ENCODE measurements at regions not wholly inside any gene's neighbourhood (a gene's known extent, or its start where the extent isn't known, plus 50 kb on each side); places are given as distances from the start of the nearest gene placed in this dataset.

DNA sequence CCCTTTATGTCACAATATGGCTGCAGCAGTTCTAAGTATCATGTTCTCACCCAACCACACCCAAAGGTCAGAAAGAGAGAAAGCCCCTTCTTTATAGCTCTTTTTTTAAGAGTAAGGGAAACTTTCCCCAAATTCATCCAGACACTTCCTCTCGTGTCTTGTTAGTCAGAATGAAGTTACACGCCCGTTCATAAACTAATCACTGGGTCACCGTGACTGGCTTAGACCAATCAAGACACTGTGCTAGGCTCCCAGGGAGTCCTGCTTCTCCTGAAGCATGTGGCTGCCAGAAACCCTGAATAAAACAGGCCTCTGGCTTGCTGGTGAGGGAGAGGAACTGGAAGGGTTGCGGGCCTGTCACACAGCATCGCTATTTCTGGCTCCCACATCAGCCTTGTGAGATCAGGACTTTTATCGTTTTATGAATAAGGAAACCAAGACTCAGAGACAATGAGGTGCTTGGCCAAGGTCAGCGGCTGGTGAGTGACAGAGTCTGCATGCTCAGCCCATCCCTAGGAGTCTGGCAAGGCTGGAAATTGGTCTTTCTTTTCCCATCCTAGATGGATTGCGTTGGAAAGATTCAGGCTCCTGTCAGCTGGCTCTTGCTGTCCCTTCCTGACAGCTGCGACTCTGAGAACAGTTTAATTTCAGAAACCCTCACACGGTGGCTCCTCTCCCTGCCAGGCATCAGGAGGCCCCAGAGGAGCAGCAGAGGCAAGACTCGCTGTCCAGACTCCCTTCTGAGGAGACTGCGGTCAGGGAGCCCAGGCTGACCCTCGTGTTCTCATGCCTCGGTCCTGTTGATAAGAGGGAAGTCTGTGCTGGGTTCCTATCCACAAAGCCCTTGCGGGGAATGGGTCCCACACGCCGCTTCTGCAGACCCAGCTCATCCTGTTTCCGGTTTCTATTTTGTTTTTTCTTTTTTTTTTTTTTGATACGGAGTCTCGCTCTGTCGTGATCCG is 104.5 kb upstream of the TAF1B start:
- peak; percentile 12 for DNase-seq (ENCODE audit: low read depth)

DNA sequence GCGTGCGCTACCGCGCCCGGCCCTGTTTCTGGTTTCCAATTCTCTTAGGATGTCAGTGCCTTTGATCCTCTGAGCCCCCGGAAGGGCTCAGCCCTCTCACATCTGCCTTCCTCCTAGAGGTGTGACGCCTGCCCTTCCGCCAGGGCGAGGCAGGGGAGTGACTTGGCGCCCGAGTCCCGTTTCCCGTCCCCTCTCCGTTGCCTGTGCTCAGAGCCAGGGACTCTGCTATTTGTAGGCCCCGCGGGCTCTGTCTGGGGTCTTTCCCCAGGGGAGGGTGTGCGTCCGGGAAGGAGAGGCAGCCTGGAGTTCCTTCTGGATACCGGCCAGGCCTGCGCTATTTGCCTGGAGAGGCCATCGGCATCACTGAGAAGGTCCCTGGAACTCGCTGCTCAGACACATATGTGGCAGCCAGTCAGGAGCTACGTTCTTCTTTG is 103.7 kb upstream of the TAF1B start:
- DNase-seq (ENCODE audit: low read depth), result no peak

DNA sequence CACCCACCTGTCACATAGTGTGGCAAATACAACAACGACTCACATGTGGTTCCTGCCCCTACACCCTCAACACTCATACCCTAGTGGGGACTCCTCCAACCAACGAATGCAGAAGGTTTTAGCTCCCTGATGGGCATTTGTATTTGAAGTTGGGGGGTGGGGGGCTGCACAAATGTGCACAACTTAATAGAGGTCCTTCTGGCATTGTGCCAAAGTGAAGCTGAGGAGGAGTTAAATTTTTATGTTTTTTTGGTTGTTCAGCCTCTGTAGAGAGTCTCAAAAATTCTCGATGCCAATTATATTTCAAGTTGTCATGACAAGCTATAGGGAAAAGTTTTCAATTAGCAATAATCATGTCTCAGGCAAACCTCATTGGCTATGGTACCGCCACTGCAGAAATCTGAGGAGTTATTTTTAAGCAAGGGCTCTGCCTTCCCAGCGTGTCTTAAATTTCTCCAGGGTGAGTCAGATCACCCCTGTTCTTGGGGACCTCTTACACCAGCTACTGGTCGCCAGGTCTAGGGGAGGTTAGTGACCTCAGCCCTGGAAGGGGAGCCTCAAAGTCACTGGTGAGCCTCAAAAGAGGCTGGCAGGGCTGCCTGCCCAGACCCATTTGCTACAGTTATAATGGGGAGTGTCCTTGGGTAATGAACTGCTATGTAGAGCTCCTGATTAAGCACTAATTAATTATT is 102.7 kb upstream of the TAF1B start:
- DNase-seq (ENCODE audit: low read depth), result peak; percentile 16

DNA sequence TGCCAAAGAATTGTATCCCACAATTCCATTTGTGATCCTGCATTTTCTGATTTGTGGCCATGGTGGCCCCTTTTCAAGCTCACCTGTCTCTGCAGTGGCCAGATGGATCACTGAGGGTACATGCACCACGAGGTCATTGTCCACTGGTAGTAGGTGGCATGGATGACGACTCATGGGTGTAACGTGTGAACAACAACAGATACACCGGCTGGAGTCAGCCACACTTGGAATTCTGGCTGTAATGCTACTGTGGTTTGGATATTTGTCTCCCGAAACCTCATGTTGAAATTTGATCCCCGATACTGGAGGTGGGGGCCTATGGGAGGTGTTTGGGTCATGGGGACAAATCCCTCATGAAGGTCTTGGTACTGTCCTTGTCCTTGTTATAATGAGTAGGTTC is 102.2 kb upstream of the TAF1B start:
- DNase-seq (ENCODE audit: low read depth), result peak; percentile 11

DNA sequence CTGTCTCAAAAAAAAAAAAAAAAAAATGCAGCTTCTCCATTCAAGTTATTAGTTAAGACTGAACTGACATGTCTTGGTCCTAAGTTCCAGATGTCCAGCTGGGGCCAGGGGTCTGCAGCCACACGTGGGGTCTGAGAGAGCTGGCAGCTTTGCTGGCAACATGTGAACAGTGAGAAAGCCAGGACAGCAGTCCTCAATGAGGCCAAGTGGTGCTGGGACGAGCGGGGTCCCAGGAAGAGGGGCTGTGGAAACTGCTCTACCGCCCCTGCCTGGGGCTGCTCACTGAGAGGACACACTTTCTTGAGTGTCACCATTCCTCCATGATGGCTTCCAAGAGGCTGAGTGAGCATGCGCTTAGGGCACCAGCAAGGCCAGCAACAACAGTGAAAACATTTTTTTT is 100.7 kb upstream of the TAF1B start:
- no peak for DNase-seq (ENCODE audit: low read depth)

DNA sequence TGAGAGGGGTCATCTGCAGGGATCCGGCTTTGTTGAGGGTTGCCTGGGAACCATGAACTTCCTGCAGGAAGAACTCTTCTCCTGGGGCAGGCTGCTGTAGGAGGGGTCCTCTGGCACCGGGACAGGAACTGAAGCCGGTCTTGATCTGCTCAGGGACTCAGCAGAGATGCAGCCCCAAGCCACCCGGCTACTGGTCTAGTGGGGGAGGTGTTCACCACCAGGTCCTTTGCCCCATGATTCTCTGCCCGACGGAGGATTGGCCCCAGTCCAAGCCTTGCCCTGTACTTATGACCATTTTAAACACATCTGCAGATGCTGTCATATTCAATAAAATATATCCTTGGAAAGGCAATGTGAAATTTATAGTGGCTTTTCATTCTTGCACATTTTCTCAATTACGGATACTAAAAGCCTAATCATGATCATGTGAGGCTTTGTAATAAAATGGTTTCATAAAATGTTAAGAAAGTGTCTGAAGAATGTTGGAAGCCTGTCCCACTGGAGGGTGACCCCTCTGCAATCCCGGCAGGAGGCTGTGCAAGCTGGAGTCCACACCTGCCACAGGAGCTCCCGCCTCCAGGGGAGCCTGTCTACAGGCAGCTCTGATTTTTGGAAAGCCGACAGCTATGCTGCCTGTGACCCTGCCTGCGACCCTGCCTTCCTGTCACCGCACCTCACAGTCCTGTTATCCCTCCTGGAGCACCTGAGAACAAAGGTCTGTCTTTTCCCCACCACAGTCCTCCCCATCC is 98.8 kb upstream of the TAF1B start:
- no peak for DNase-seq (ENCODE audit: low read depth)

GRCh38 chr2:9745153-9745899 is 97.9 kb upstream of the TAF1B start:
- DNase-seq (ENCODE audit: low read depth), result no peak

DNA sequence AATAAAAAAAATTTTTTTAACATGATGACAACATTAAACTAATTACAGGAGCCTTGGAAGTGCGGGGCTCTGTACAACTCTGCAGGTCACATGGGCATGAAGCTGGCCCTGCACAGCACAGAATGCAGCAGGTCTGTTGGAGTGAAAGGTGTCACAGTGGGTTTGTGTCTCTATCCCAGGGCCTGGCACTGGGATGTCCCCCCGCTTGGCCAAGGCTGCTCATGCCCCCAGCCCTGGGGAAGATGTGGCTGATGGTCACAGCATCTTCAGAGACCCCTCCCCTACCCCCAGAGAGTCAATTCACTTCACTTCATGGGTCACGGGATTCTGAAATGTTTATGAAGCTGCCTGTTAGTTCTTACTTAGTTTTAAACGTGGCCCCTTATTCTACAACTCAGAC is 95.9 kb upstream of the TAF1B start:
- DNase-seq (ENCODE audit: low read depth), result no peak

- DNase-seq (ENCODE audit: low read depth), result no peak
Measured at GRCh38 chr2:9748577-9748976, 94.7 kb upstream of the TAF1B start.

- DNase-seq (ENCODE audit: low read depth), result no peak
Measured at GRCh38 chr2:9749546-9750223, 93.6 kb upstream of the TAF1B start.

GRCh38 chr2:9750224-9751215 is 92.8 kb upstream of the TAF1B start:
- DNase-seq (ENCODE audit: low read depth), result no peak

- no peak for DNase-seq (ENCODE audit: low read depth)
Measured at GRCh38 chr2:9751831-9752230, 91.4 kb upstream of the TAF1B start.

GRCh38 chr2:9752441-9753275 is 90.6 kb upstream of the TAF1B start:
- peak; percentile 49 for DNase-seq (ENCODE audit: low read depth)

DNA sequence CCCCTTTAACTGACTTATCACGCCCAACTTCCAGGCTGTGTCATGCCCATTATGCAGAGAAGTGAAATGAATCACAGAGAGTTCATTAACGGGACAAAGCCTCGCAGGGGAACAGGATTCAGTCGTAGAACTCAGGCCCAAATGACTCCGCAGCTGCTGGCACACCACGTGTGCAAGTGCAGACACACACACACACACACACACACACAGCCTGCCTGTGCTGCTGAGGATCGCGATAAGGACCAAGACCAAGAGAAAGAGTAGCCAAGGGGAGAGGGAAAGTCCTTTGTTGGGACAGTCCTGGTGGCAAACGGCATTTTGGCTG is 90.0 kb upstream of the TAF1B start:
- peak; percentile 90 for DNase-seq (ENCODE audit: low read depth)

- DNase-seq (ENCODE audit: low read depth), result no peak
Measured at GRCh38 chr2:9753665-9754531, 89.4 kb upstream of the TAF1B start.

DNA sequence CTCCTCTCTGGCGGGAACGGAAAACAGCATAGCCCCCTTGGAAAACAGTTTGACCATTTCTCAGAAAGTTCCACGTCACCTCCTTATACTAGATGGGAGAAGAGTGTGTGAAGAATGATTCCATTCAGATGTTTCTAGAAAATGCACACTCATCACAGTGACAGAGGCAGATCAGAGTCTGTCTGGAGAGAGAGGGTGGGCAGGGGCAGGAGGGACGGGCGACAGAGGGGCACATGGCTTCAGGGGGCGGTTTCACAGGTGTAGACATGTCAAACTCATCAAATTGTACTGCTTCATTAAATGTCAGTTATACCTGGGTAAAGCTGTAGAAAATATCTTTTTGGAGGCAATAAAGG is 88.8 kb upstream of the TAF1B start:
- DNase-seq (ENCODE audit: low read depth), result no peak

DNA sequence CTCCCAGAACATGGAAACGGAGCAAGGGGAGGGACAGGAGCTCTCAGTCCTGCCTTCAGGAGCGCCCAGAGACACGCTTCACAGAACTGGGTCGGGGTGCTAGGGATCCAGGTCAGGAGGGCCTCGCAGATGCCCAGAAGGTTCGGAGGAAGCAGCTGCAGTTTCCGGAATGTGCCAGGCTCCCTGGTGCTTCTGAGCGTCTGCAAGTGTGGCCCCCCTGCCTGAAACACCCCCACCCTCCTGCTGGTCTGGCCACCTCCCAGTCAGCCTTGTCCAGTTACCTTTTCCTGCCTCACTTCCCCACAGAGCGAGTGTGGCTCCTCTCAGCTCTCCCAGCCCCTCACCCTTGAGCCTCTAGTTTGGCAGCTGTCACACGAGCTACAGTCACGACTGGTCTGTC is 88.3 kb upstream of the TAF1B start:
- no peak for DNase-seq (ENCODE audit: low read depth)

DNA sequence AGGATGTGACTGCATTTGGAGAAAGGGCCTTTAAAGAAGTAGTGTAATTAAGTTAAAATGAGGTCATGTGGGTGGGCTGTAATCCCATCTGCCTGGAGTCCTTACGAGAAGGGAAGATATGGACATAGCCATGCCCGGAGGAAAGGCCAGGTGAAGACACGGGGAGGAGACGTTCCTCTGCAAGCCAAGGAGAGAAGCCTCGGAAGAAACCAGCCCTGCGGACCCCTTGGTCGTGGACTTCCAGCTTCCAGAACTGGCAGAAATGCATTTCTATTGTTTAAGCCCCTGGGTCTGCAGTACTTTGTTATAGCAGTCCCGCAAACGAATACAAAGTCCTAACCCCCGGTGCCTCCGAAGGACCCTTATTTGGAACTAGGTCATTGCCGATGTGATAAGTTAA is 87.6 kb upstream of the TAF1B start:
- no peak for DNase-seq (ENCODE audit: low read depth)
